DMS153 (cell line): ENCODE measurements at regions not wholly inside any gene's neighbourhood (a gene's known extent, or its start where the extent isn't known, plus 50 kb on each side); places are given as distances from the start of the nearest gene placed in this dataset.
A peak's percentile ranks its signal among the peaks of the same experiment; 100 is the strongest.

ENCODE experiments used
- DNase-seq: peaks from one replicate; lab custom pipeline; 2025; lab: John Stamatoyannopoulos, UW

DNA sequence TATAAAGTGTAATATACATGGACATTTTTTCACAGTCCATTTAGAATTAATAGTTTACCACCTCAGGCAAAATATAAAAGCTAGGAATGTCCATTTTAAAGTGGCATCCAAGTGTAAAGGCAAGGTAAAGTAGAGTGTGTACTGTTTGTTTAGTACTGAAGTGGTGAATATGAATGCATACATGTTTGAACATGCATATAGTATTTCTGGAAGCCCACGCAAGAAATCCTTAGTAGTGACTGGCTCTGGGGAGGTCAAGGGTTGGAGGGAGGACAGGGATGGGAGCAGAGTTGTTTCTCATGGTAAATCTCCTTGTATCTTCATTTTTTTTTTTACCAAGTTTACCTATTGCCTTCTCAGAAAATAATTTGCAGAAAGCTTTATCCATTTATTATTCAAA is 129.2 kb downstream of the UNC5CL start:
- DNase-seq: no peak

DNA sequence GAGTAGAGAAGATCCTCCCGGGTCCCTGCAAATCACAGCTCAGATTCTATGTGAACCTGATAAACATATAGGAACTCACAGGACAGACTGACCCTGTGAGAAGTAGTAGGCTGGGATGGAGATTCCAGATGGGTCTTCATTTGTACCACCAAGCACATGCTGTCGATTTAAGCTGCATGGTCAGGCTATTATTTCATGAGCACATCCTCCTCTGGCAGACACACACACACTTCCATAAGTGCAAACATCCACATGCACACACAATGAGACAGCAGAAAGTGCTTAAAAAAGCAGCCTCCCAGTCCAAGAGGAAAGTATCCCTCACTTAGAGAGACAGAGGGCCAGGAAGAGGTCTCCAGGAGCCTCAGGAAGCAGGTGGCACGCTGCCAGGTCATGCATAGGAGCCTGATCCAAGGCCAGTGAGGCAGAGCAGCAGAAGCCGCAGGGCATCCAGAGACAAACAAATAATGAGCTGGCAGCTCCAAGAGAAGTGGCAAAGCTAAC is 131.8 kb downstream of the UNC5CL start:
- DNase-seq: peak; percentile 76

DNA sequence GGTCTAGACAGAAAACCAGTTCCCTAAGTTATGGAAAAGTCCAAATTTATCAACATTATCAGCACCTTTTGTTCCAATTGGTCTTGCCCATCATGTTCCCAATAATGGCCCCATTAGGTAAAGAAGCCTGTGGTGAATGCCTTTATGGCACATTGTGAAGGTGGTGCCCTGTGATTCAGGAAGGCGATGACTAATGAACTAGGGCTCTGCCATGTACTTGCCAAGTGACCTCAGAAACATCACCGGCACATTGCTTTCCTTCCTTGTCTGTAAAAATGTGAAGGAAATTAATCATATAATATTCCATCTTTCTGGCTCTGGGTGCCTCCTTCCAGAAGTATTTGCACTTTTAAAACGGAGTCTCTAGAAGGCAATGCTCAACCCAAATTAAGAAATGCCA is 132.3 kb downstream of the UNC5CL start:
- DNase-seq: peak; percentile 36

DNA sequence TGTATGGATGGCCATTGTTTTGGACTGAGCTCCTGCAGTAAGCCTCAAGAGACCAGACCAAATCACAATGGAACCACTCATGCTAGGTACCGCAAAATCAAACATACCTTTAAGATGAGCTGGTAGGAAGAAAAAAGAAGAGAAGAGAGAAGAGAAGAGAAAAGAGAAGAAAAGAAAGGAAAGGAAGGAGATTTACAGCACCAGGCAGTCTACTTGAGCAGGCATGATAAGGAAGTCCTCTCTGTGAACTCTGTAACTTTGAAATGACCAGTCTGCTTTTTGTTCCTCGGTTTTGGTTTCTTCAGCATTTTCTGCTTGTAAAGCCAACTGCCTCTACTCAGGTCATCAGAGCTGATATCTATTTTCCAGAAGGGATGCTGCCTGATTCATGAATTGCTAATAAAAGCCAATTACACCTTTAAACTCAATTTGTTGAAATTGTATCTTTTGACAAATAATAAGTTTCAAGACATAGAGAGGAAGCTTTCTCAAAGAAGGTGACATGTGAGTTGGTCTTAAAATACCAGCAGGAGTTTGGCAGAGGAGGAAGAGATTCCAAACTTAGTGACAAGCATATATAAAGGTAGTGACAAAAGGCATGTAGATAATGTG is 134.3 kb downstream of the UNC5CL start:
- no peak for DNase-seq

DNA sequence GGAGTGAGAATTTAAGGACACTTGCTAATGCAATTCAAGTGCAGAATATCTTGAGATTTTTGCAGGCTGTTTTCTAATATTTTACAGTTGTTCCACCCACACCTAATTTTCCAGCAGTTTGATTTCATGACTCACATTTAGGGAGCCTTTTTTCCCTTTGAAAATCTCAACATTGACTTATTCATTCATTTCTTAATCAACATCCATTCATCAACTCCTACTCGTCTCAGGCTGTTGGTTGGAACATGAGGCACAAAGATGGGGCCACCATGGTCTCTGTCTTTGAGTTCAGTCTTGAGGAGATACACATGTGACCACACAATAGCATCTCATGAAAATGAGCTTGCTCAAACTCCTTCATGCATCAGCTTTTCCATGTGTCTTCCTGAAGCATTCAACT is 135.6 kb downstream of the UNC5CL start:
- DNase-seq: no peak

DNA sequence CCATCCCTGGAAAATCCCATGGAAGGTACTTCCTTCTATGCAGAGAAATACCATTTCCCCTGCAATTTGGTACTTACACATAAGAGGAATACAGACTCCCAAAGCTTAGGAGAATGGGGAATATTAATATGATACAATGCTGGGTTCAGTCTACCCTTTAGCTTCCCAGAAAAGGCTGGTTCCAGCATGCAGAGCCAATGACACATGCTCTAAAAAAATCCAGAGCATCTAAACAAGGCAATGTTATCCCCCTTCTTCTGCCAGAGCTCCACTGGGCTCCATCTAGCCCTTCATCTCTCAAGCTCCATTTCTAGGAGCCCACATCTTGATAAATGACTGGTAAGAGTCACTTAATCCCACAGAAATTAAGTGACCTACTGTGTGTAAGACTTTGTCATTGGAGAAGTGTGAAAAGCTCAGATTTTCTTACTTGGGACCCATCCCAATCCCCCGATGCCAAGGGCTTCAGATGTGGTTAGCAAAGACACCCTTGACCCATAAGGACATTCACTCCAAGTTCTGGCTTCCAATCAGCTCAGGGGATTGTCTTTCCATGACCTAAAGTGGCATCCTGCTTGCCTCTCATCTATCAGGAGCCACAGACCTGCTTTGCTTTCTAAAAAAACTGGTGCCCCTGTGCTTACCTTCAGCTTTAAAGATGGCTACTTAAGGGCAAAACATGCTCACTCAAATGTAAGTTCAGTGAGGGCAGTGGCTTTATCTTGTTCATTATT is 137.5 kb downstream of the UNC5CL start:
- DNase-seq: no peak

DNA sequence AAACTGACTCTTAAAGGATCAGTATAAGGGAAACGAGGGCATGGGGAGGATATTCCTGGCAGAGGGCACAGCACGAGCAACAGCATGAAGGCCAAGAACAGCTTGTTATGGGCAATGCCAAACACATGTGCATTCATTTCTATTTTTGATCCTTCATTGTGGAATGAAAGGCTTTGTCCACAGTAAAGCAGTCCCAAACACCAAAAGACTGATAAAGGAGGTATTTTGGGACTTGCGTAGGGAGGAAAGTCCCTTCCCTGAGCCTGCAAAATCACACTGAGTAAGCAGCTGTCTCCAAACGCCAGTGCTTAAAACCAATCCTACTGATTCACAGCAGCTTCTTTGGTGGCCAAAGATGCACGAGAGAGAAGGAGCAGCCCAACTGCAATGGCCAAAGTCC is 138.2 kb downstream of the UNC5CL start:
- no peak for DNase-seq

DNA sequence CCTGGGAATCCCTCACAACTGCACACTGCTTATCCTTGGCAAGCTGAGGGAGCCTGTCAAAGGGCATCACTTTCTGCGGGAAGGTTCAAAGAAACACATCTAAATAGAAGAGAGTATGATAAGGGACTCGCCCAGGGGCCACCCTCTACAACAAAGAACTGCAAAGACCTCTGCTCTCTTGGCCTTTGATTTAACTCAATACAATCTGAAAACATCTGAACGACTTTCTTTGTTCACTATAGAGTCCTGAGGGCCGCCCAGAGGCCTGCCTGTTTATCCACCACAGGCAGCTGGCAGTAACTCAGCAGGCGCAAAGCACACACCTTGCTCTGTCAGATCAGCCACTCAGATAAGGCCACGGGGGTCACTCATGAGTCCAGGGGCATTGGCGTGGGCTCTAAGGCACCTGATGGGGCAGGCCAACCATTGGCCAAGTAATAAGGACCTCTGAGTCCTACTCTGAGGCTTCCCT is 139.3 kb downstream of the UNC5CL start:
- peak; percentile 43 for DNase-seq

DNA sequence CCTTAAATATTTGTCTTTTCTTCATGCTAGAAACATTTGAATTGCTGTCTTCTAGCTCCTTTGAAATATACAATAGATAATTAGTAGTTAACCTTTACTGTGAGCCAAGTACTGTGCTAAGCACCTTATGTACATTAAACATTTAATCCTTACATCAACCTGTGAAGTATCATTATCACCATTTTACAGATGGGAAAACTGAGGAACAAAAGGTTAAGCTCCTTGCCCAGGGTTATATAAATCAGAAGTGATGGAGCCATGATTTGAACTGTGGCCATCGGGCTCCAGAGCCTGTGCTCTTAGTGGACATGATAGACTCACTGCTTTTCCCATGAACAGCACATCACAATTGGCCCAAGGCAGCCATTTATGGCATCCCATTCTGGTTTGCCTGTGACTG is 140.9 kb downstream of the UNC5CL start:
- DNase-seq: no peak

DNA sequence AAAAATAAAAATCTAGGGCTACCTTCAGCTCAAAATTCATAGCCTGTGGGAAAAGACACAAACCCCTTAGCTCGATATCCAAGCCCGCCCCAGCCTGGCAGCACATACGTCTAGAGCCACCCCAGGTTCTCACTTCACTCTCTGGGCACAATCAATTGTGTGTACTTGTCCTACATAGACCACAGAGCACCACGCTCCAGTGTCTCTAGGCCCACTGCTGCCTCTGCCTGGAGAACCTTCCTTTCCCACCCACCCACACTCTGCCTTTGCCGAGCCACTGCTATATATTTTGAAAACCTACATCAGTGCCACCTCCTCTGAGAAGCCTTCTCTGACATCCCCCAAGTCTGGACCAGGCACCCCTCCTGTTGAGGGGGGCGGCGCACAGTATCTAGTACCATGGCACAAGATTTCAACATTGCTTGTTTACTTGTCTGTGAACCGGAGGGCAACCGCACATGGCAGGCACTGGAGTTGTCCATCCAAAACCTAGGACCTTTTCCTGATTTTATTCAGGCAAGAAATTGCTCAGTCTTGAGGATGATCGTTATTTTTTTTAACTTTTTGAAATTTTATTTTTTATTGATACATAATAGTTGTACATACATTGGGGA is 141.5 kb downstream of the UNC5CL start:
- no peak for DNase-seq

DNA sequence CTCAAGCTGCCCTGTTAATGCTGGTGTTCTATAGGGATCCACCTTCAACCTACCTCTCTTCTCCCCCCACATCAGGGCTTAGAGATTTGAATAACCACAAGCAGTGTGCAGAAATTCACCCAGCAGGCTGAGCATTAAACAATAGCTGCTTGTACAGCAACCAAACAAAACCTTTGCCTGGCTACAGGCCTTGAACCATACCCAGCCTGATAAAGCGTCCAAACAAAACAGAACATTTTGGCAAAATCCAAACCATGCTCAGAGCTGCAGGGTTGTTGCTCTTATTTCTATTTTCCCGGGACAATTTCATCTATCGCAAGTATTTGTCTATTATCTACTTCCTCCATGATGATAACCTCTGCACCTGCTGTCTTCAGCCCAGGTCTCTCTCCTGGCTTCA is 142.3 kb downstream of the UNC5CL start:
- DNase-seq: no peak

DNA sequence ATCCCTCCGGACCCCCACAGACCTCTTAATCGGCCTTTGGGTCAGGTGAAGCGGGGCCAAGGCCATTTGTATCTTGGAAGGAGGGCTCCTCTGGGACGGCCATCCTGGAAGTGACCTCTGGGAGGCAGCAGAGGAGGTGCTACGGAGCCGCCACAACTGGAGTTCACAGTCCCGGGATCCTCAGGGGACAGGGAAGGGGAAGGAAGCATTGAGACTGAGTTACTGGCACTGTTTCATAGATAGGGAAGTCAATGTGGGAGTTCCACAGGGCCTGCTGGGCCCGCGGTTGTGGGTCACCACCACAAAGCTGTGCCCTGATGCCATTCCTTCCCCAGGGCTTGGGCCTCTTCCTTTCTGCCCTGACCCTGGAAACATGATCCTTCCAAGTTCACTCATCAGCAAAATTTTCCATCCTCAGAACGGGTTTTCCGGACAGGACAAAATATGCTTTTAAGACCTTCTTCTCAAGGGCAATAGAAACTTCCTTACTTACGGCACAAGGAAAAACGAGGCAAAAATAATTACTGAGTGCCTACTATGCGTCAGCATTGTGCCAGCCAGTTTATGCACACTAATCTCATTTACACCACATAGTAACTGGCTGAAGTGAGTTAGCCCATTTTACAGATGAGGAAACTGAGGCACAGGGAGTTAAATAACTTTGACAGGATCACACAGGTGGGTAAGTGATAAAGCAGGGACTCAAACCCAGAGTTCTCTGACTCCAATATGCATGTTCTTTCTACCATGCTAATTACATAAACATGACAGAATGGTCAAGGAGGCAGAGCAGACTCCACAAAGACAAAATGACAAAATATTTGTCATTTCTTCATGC is 143.8 kb downstream of the UNC5CL start:
- DNase-seq: no peak

DNA sequence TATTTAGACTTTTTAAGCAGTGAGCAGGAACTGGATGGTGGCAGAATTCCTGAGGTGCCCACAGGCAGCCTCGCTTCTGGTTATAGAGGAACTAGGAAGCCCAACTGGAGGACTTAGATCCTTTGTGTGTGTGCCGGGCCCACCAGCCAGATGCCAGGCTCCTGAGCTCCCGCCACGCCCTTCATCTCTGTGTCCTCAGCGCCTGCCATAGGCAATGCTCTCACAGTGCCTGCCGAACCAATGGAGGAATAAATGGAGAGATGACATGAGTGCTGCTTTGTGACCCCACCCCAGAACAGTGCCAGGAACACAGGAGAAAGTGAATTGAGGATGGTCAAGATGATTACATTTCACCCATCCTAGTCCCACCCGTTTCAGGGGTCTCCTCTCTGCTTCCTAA is 146.0 kb downstream of the UNC5CL start:
- no peak for DNase-seq

DNA sequence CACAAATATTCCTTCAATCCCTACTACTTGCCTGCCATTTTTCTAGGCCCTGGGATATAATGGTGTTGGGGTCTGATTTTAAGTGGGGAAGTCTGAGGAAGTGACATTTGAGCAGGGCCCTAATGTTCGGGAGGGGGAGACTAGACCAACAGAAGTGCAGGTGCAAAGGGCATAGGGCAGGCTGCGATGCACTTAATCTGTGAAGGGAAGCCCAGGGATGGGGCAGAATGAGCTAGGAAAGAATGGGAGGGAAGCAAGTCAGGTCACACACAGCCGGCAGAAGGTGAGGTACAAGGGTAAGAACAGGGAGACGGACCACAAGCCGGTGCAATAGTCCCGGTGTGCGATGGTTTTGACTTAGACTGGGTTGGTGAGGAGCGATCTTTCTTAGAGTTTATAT is 146.8 kb downstream of the UNC5CL start:
- no peak for DNase-seq

DNA sequence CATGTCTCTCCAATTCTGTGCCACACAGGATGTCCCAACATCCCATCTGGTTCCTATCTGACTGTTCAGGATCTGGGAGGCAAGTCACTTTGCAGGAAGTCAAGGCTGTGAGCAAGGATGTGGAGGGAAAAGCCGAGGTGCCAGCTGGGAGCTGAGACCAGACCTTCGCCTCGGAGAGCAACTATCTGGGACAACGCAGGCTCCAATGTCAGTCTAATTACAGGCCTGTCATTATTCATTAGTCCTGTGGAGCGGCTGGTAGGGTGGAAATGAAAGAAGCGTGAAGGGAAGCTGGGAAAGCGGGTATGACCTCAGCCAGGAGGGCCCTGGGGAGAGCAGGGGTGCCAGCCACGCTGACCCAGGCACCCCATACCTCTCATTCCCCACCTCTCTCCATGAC is 147.3 kb downstream of the UNC5CL start:
- no peak for DNase-seq

DNA sequence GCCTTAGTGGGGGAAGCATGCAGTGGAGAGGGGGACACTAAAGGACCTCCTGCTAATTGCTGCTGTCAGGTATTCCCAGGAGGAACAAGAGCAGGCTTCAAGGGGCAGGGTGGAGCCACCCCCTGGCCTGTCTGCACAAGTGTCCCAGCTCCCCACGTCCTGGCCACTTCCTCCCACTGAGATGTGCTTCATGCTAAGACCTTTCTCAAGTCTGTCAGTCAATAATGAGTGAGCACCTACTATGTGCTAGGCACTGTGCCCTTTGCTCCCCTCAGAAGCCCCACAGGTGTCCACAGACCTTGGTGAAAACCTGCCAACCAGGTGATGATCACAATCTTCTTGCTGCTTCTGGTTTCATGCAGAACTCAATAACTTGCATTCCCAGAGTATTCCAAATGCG is 147.9 kb downstream of the UNC5CL start:
- no peak for DNase-seq

DNA sequence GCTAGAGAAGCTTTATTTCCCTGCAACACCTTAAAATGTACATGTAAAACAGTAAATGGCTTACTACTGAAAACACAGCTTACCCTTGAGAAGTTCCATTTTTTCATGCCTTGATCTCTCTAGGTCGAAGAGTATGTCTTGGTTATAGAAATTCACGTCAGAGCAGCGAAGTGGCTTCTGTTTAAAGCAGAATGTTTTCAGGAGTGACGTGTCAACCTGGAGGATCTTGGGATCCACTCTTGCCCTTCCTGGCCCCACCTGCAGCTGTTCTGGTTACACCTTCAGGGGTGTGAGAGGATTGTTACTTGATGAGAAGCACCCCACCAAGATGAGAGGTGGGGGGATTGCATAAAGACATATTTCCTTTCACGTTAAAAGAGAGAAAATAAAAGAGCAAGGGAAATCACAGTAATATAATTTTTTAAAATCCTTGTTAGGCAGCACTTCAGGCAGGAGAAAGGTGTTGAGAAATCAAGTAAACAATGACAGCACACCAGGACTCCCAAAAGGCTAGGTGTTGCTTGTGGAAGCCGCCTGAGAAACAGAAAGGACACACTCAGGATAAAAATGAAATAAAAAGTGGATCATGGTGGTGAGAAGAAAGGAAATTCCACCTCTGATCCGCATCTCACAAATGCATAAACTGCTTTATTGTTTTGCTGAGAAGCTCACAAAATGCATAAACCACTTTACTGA is 149.7 kb downstream of the UNC5CL start:
- no peak for DNase-seq

DNA sequence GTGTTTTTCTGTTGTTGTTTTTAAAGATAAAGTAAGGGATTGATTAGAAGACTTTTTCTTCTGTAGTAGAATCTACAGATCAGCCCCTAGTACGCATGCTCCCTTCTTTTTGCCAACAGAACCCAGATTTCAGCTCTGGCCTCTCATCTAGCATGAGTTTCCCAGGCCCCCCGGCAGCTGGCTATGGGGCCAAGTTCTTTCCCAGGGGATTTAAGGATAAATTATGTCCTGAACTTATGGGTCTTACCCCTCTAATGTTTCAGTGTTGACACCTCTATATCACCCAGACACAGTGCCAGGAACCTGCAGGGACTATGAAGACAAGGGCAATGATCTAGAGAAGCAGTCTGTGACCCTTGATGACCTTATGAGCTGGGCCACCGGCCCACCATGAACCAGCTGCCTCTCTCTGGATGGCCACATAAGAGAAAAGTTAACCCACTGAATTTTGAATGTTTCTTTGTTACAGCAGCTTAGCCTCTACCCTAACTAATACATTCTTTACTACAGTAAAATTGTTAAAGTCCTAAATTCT is 150.5 kb downstream of the UNC5CL start:
- no peak for DNase-seq

DNA sequence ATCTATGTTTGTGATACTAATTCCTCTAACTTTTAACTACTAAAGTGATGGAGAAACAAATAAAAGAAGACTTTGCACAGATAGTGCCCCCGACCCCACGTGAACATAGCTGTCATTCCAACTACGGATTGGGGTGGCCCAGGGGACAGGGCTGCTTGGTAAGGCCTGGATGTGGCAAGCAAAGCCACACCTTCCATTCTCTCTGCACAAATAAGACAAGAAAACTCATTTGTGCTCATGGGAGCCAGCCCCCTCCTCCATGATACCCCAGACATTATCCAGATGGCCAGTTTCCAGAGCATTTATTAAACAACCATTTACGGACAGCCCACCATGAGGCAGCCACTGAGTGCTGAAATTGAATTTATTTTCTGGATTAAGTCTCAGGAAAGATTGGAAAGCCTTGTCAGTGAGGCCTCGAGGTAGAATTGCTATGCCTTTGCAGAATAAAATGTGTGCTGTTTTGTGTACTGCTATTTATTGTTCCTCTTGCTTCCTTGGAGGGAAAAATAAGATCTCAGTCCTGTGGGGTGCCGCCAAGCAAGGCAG is 151.2 kb downstream of the UNC5CL start:
- DNase-seq: no peak

DNA sequence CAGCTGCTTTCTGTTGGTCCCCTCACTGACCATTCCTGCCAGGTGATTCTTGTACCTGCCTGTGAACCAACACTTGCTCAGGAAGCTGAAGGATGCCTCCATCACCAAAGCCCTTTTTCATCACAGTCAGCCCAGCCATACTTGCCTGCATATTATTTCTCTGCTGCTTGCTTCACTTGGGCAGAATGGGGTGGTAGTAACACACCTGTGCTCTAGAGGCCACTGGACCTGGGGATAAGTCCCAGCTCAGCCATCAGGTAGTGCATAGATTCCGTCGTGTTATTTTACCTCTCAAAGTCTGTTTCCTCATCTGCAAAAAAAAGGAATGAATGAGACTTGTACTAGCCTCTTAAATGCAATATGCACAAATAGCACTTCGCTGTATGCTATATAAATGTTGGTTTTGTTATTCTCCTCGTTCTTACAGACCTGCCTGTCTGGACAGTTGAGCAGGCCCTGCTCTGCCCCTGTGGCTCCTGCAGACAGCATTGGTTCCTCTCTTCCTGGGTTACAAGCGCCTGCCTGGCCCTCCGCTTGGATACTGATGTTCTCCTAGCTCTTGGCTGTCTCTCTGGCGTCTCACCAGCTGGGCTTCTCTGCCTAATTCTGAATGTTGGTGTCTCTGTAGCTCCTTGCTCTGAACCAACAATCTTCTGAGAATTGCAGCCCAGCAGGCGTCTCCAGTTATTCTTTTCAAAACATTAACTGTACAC is 151.8 kb downstream of the UNC5CL start:
- DNase-seq: no peak
